ENCODE measurements at regions not wholly inside any gene's neighbourhood (a gene's known extent, or its start where the extent isn't known, plus 50 kb on each side); places are given as distances from the start of the nearest gene placed in this dataset.

- H3K79me1 ChIP-seq (ENCODE audit: low read depth in 1 of 2, low read length in 2 of 2): no peaks in the 10 kb centered on the region
- H2BK120ac ChIP-seq (ENCODE audit: low read depth, low read length): no peak overlapping the region
- no peak overlapping the region for H3K18ac ChIP-seq (ENCODE audit: low read depth, low read length)
- H4K8ac ChIP-seq (ENCODE audit: low read depth in 2 of 2, low read length in 2 of 2): no peak overlapping the region
- no peak overlapping the region for H3K4me3 ChIP-seq (ENCODE audit: insufficient read depth, low read depth, low read length)
- H3K4me1 ChIP-seq (ENCODE audit: control insufficient read depth, insufficient read depth, low read length): no peaks in the 10 kb centered on the region
- H3K9ac ChIP-seq (ENCODE audit: low read depth, low read length): no peak overlapping the region
- H2BK20ac ChIP-seq (ENCODE audit: low read depth, low read length): no peak overlapping the region
- no peak overlapping the region for H4K5ac ChIP-seq (ENCODE audit: low read depth, low read length)
- H3K23ac ChIP-seq (ENCODE audit: low read depth, low read length): no peak overlapping the region
- intact Hi-C loops (cut with micrococcal nuclease): no loop called here
- no peak overlapping the region for H2AK9ac ChIP-seq (replicated peaks; ENCODE audit: low read depth, low read length, poor library complexity)
- H3K27me3 ChIP-seq (ENCODE audit: control insufficient read depth, insufficient read depth, low read length): no peaks in the 10 kb centered on the region
- no peak overlapping the region for H4K91ac ChIP-seq (ENCODE audit: insufficient read depth, low read depth, low read length)
- no peaks in the 10 kb centered on the region for H3K36me3 ChIP-seq (ENCODE audit: control insufficient read depth, insufficient read depth, low read length)
- no peak overlapping the region for H2AFZ ChIP-seq (replicated peaks; ENCODE audit: low read length, poor library complexity)
- ChIA-PET POLR2A (ENCODE audit: unreplicated experiment) (no interaction called here), CTCF (no interaction called here)
- H3K14ac ChIP-seq (replicated peaks; ENCODE audit: low read depth, low read length): no peak overlapping the region
- H2AK5ac ChIP-seq (ENCODE audit: low read depth, low read length): no peak overlapping the region
- H2BK15ac ChIP-seq (ENCODE audit: low read depth, low read length): no peak overlapping the region
- H3K4ac ChIP-seq (ENCODE audit: low read depth, low read length): no peak overlapping the region
- TF ChIP-seq CTCF (conservative IDR thresholded peaks at IDR 0.05; ENCODE audit: low read depth, low read length): no peak
- no peak for TF ChIP-seq ELK1 (IDR thresholded peaks at IDR 0.05; ENCODE audit: borderline replicate concordance, low read depth, low read length)
- no peak for TF ChIP-seq MAZ (IDR thresholded peaks at IDR 0.05; ENCODE audit: borderline replicate concordance, low read depth, low read length)
- no peak for TF ChIP-seq BHLHE40 (IDR thresholded peaks at IDR 0.05; ENCODE audit: low read depth, low read length)
- TF ChIP-seq USF2 (IDR thresholded peaks at IDR 0.05; ENCODE audit: low read depth, low read length): no peak
- no peak for TF ChIP-seq CHD1 (IDR thresholded peaks at IDR 0.05; ENCODE audit: low read depth, low read length)
- TF ChIP-seq SMC3 (IDR thresholded peaks at IDR 0.05; ENCODE audit: low read depth, low read length): no peak
- no peak for TF ChIP-seq RFX5 (IDR thresholded peaks at IDR 0.05; ENCODE audit: low read depth, low read length)
- TF ChIP-seq NFE2L2 (IDR thresholded peaks at IDR 0.05; ENCODE audit: low read depth, low read length): no peak
- TF ChIP-seq CEBPB (IDR thresholded peaks at IDR 0.05; ENCODE audit: low read depth, low read length): no peak
- no peak for TF ChIP-seq FOS (IDR thresholded peaks at IDR 0.05; ENCODE audit: low read depth, low read length)
- TF ChIP-seq RCOR1 (IDR thresholded peaks at IDR 0.05; ENCODE audit: insufficient replicate concordance, low read length): no peak
- TF ChIP-seq POLR2A (IDR thresholded peaks at IDR 0.05; ENCODE audit: low read depth, low read length): no peak
- TF ChIP-seq MXI1 (IDR thresholded peaks at IDR 0.05; ENCODE audit: borderline replicate concordance, low read depth, low read length): no peak
- TF ChIP-seq RAD21 (IDR thresholded peaks at IDR 0.05; ENCODE audit: low read length): no peak
- TF ChIP-seq MAFK (IDR thresholded peaks at IDR 0.05; ENCODE audit: low read depth, low read length): no peak
- no peak overlapping the region for H3K56ac ChIP-seq (ENCODE audit: extremely low read depth, insufficient read depth, low read length)
- in situ Hi-C loops (cut with MboI; ENCODE audit: low sequenced_read_pairs): no loop called here
- no peak overlapping the region for H3K27ac ChIP-seq (ENCODE audit: insufficient read depth, low read length)
- no peaks in the 10 kb centered on the region for H3K9me3 ChIP-seq (ENCODE audit: control insufficient read depth, insufficient read depth, low read length)
- no peak for DNase-seq
- no peaks in the 10 kb centered on the region for H4K20me1 ChIP-seq (ENCODE audit: insufficient read depth, low read length)
- no peak for ATAC-seq (ENCODE audit: low read depth)
- no peak overlapping the region for H3K4me2 ChIP-seq (ENCODE audit: low read depth, low read length)
- no peaks in the 10 kb centered on the region for H3K9me1 ChIP-seq (ENCODE audit: insufficient read depth, low read length)
- no peak overlapping the region for H2BK5ac ChIP-seq (ENCODE audit: low read depth, low read length, poor library complexity, severe bottlenecking)
- BruUV-seq (replicated peaks): no TSS peak
- no CpG with 5 or more reads among the region's 4 CpGs for WGBS, 2 experiments (ENCODE audit: extremely low coverage in 2 of 2, insufficient read length in 1 of 2)
- dilution Hi-C loops (cut with HindIII; ENCODE audit: low sequenced_read_pairs, unreplicated experiment): no loop called here
Observed at GRCh38 chr7:26460351-26461085, 168.9 kb downstream of the SNX10 start.
